Colonic mucosa (tissue), 4 donors: ENCODE measurements at regions not wholly inside any gene's neighbourhood (a gene's known extent, or its start where the extent isn't known, plus 50 kb on each side); places are given as distances from the start of the nearest gene placed in this dataset.
"Not testable (repeated sequence)": the region's sequence is repeated elsewhere in the genome, so short reads cannot be mapped to it uniquely, and the experiment has no call there.

Source experiments
- DNase-seq: peaks from one replicate; pipeline ENCODE4 v3.0.0-alpha.2; 2020
- H3K27ac ChIP-seq: fragments of 200-600 bp; one replicate; pipeline ENCODE4 v1.8.0; 2021
- H3K27me3 ChIP-seq: fragments of 200-600 bp; one replicate; pipeline ENCODE4 v1.8.0; 2021
- H3K36me3 ChIP-seq: fragments of 200-600 bp; one replicate; pipeline ENCODE4 v1.8.0; 2021
- H3K4me1 ChIP-seq: fragments of 200-600 bp; one replicate; pipeline ENCODE4 v1.8.0; 2021; ENCODE audit warnings: mild to moderate bottlenecking
- H3K4me3 ChIP-seq: fragments of 200-600 bp; one replicate; pipeline ENCODE4 v1.8.0; 2021
- H3K9ac ChIP-seq, 2 donors: one replicate each; pipeline ENCODE4 v1.7.0; 2013; ENCODE audit warnings: control low read depth in 2 of 2, low read depth in 2 of 2, low read length in 2 of 2
- H3K9me3 ChIP-seq: fragments of 200-600 bp; one replicate; pipeline ENCODE4 v1.8.0; 2021
- intact Hi-C: fragments of 100-400 bp; cut with DNase I; formaldehyde crosslinking; loops from one replicate; pipeline ENCODE4 v1.14.1; 2022
- TF ChIP-seq, protein P1 (sequence below): fragments of 200-600 bp; IDR thresholded peaks from one replicate; pipeline ENCODE4 v1.8.0; 2022; ENCODE audit warnings: antibody characterized with exemption, mild to moderate bottlenecking
- donor health status: healthy.
- donor health status: DM: no; HTN: no; CAD: no.
- donor health status: DM: no; HTN: no; CAD: no.

DNA sequence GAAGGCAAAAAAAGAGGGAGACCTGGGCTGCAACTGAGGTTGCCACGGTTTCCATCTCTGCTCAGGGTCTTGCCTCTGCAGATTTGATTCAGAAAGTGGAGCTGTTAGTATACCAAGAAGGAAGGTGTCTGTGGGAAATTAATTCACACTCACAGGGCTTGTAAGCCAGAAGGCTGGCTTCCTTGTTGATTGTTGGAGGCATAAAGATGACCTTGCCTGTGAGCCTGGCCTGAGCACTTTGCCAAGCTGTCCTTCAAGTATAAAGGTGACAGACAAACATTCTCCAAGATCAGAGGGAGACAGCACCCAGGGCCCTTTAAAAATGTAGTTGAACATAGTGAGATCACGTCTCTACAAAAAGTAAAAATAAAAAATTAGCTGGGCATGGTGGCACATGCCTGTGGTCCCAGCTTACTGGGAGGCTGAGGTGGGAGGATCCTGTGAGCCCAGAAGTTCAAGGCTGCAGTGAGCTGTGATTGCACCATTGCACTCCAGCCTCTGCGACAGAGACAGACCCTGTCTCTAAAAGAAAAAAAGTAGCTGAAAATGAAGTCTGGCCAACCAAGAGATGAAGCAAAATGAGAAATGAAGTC lies 91.2 kb upstream of the UXS1 start:
- H3K27ac ChIP-seq, result no peak overlapping the region
- no peak overlapping the region for H3K9ac ChIP-seq
- TF ChIP-seq, protein P1, sequence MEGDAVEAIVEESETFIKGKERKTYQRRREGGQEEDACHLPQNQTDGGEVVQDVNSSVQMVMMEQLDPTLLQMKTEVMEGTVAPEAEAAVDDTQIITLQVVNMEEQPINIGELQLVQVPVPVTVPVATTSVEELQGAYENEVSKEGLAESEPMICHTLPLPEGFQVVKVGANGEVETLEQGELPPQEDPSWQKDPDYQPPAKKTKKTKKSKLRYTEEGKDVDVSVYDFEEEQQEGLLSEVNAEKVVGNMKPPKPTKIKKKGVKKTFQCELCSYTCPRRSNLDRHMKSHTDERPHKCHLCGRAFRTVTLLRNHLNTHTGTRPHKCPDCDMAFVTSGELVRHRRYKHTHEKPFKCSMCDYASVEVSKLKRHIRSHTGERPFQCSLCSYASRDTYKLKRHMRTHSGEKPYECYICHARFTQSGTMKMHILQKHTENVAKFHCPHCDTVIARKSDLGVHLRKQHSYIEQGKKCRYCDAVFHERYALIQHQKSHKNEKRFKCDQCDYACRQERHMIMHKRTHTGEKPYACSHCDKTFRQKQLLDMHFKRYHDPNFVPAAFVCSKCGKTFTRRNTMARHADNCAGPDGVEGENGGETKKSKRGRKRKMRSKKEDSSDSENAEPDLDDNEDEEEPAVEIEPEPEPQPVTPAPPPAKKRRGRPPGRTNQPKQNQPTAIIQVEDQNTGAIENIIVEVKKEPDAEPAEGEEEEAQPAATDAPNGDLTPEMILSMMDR, result no peak
- H3K4me3 ChIP-seq, result no peak overlapping the region
- no peaks in the 10 kb centered on the region for H3K27me3 ChIP-seq
- H3K9me3 ChIP-seq, result no peaks in the 10 kb centered on the region
- no peaks in the 10 kb centered on the region for H3K4me1 ChIP-seq
- DNase-seq, result no peak
- H3K36me3 ChIP-seq, result no peaks in the 10 kb centered on the region
- intact Hi-C loops, result no loop called here

DNA sequence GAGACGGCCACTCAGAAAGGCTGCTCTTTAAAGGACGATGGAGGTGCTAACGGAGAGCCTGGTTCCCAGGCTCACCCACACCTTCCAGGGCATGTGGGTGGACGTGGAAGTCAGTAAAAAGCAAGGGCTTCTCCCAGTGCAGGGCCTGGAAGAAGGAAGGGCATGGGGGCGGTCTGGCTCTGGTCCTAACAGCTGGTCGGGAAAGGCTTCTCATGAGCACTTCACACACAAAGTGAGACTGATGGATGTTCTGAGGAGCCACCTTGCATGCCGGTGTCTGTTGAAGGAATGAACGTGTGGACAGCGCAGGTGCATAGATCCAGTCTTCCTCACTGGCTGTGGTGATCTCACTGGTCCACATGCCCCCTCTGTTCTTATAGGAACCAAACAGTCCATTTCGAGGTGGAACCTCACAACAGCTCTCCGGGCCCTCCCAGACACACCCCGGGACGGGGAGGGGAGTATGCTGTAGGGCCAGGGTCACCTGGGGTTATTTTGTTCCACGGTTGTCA lies 90.6 kb upstream of the UXS1 start:
- Histone ChIP-seq H3K4me3 (no peak overlapping the region), H3K27me3 (no peaks in the 10 kb centered on the region), H3K9ac (no peak overlapping the region), H3K9me3 (no peaks in the 10 kb centered on the region), H3K4me1 (no peaks in the 10 kb centered on the region), H3K27ac (no peak overlapping the region), H3K36me3 (no peaks in the 10 kb centered on the region)
- no peak for DNase-seq
- TF ChIP-seq, protein P1, result no peak
- intact Hi-C loops, result no loop called here

DNA sequence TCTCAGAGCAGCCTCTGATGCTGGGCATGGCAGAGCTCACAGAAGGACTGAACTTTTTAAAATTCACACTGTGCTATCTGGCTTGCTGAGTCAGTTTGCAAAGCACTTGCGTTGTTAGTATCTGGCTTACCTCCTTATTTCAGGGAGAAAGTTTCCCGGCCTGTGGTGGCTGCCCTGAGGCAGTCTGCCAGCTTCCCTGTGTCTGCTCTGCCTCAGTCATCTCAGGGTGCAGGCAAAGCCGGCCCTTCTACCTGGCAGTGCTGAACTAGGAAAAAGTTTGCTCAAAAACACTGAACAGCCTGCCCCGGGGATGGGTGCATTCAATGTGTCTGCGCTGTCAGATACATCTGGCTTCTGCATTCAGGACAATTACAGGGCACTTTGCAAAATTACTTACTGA lies 90.2 kb upstream of the UXS1 start:
- intact Hi-C loops, result no loop called here
- no peak overlapping the region for H3K9ac ChIP-seq
- H3K9me3 ChIP-seq, result no peaks in the 10 kb centered on the region
- no peaks in the 10 kb centered on the region for H3K4me1 ChIP-seq
- H3K27me3 ChIP-seq, result no peaks in the 10 kb centered on the region
- DNase-seq, result no peak
- H3K27ac ChIP-seq, result no peak overlapping the region
- H3K4me3 ChIP-seq, result no peak overlapping the region
- TF ChIP-seq, protein P1, result no peak
- H3K36me3 ChIP-seq, result no peaks in the 10 kb centered on the region

GRCh38 chr2:106283228-106284152 lies 89.4 kb upstream of the UXS1 start:
- H3K9ac ChIP-seq, H3K27me3 ChIP-seq, H3K27ac ChIP-seq, intact Hi-C loops, H3K4me1 ChIP-seq, H3K9me3 ChIP-seq, H3K4me3 ChIP-seq, H3K36me3 ChIP-seq, DNase-seq: not testable (repeated sequence)

DNA sequence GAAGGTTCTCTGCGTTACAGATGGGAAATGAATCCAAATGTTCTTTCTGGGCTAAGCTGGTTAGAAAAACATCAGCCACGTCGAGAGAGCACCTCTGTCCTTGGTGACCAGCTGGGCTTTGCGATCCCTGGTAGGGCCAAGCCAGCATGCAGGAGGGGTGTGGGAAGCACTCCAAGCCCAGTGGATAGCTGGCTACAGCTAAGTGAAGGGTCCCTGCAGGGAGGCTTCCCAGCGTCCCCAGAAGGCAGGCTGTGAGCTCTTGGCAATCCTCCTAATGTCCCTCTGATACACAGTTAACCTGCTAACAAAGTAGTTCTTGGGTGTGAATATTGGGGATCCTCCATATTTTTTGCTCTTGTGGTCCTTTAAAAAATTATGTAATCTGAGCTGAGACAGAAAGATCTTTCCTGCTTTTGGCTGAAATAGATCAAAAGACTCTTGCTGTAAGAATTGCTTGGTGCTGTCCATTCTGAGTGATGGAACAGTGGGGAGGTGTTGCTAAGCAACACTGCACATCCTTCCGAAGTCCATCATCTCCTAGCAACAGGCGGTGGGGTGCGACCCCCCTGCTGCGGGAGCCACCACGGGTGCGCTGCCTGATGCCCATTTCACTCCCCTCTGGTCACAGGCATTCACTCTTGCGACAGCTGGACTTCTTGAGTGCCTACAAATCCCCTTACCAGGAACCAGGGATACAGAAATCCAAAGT lies 88.5 kb upstream of the UXS1 start:
- no peaks in the 10 kb centered on the region for H3K4me1 ChIP-seq
- intact Hi-C loops, result no loop called here
- no peaks in the 10 kb centered on the region for H3K9me3 ChIP-seq
- no peaks in the 10 kb centered on the region for H3K36me3 ChIP-seq
- no peaks in the 10 kb centered on the region for H3K27me3 ChIP-seq
- H3K4me3 ChIP-seq, result no peak overlapping the region
- H3K9ac ChIP-seq, result no peak overlapping the region
- TF ChIP-seq, protein P1, result no peak
- no peak for DNase-seq
- no peak overlapping the region for H3K27ac ChIP-seq

GRCh38 chr2:106281907-106282430 lies 87.9 kb upstream of the UXS1 start:
- H3K9ac ChIP-seq, H3K9me3 ChIP-seq, H3K27ac ChIP-seq, H3K27me3 ChIP-seq, DNase-seq, H3K4me1 ChIP-seq, H3K4me3 ChIP-seq, H3K36me3 ChIP-seq, intact Hi-C loops: not testable (repeated sequence)
